VCaP (cell line): ENCODE measurements at regions not wholly inside any gene's neighbourhood (a gene's known extent, or its start where the extent isn't known, plus 50 kb on each side); places are given as distances from the start of the nearest gene placed in this dataset.

Experiments used
- H3K27ac ChIP-seq: fragments of 450-650 bp; 2 replicates; pipeline ENCODE4 v1.5.1; 2017
- TF ChIP-seq, protein P1 (sequence below): fragments of 450-650 bp; conservative IDR thresholded peaks from 2 replicates; pipeline ENCODE4 v1.5.1; 2017; ENCODE audit warnings: mild to moderate bottlenecking, moderate library complexity

DNA sequence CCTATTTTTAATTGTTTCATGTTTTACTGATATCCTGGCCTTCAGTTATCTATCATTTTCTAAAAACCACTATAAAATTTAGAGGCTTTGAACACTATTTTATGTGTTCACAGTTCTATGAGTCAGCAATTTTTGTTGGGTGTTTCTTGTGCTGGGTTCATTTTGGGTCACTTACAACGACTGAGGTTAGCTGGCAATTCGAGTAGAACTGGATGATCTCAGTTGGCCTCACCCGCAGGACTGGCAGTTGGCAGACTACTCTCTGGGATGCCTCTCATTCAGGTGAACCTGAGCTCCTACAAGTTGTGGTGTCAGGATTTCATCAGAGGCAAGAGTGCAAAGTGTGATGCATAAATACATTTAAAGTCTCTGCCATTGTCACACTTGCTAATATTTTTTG, 151.0 kb upstream of the PAPPA start:
- no peak overlapping the region for H3K27ac ChIP-seq
- TF ChIP-seq, protein P1, sequence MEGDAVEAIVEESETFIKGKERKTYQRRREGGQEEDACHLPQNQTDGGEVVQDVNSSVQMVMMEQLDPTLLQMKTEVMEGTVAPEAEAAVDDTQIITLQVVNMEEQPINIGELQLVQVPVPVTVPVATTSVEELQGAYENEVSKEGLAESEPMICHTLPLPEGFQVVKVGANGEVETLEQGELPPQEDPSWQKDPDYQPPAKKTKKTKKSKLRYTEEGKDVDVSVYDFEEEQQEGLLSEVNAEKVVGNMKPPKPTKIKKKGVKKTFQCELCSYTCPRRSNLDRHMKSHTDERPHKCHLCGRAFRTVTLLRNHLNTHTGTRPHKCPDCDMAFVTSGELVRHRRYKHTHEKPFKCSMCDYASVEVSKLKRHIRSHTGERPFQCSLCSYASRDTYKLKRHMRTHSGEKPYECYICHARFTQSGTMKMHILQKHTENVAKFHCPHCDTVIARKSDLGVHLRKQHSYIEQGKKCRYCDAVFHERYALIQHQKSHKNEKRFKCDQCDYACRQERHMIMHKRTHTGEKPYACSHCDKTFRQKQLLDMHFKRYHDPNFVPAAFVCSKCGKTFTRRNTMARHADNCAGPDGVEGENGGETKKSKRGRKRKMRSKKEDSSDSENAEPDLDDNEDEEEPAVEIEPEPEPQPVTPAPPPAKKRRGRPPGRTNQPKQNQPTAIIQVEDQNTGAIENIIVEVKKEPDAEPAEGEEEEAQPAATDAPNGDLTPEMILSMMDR: no peak

DNA sequence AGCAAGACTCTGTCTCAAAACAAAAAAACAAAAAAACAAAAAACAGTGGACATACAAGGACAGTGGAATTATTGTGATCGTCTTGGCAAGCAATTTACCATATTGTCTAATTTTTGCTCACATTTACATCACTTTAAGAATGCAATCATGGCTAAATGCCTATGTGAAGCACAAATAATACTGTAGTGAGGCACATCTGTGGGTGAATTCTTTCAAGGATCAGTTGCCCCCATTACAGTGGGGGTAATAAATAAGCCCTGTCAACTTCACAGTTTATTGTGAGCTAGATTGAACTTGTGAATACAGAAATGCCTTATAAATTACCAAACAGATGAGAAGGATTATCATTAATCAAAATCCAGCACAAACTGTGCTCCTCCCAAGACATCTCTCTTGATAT, 150.2 kb upstream of the PAPPA start:
- no peak overlapping the region for H3K27ac ChIP-seq

DNA sequence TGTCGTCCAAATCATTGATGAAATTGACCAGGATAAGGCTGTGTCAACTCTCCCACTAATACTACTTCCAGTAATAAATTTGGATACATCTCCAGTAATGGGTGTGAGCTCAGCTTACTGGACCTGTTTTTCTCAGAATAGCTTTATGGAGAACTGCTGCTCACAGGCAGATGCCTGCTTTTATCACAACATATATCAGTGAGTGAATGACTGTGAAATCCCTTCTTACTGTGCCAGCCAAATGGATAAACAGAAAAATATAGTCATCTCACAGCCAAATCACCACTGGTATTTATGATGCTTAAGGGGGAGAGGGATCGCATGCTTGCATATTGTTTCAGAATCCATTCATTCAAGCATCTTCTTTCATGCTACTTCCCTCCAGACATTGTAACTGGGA, 148.4 kb upstream of the PAPPA start:
- no peak overlapping the region for H3K27ac ChIP-seq
- TF ChIP-seq, protein P1: no peak

More for the DNA sequence above, 150.2 kb upstream of the PAPPA start:
- TF ChIP-seq, protein P1: no peak

DNA sequence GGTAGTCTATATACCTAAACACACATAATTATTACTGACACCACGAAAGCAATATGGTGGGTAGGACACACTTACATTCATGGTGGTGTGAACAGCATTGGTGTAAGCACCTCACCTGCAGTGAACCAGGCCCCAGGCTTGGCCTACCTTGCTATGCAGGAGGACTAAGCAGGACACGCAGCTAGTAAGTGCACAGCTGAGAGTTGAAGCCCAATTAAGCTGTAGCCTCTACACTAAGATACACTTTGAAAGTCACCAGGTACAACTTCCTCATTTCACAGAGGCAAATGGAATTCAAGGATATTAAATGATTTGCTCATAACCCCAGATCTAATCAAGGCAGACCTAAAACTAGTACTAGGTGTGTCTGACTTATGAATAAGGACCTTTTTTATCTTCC, 145.8 kb upstream of the PAPPA start:
- TF ChIP-seq, protein P1: no peak
- H3K27ac ChIP-seq: no peak overlapping the region

DNA sequence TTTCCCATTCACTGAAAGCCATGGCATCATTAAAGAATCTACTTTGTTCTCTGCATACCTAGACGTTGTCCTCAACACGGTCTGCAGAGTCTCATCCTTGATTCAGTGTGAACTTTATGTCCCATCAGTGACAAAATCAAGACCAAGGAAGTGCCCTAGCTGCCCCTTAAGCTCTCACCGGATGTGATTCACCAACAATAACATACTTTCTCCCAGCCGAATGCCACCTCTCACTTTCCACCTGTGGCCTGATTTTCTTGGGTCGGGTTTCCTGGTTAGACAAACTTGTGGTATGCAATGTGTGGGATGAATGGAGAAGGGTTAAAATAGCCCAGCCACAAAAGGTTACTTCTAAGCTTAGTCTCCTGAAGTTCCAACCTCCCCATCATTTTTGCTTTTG, 145.3 kb upstream of the PAPPA start:
- TF ChIP-seq, protein P1: no peak
- H3K27ac ChIP-seq: no peak overlapping the region

DNA sequence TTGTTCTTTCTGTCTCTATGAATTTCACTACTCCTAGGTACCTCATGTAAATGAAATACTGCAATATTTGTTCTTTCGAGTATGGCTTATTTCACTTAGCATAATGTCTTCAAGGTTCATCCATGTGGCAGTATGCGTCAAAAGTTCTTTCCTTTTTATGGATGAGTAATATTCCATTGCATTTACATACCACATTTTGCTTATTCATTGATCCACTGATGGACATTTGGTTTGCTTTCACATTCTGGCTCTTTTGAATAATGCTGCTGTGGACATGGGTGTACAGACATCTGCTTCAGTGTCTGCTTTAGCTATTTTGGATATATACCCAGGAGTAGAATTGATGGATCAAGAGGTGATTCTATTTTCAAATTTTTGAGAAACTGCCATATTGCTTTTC, 144.2 kb upstream of the PAPPA start:
- TF ChIP-seq, protein P1: no peak
- H3K27ac ChIP-seq: no peak overlapping the region

DNA sequence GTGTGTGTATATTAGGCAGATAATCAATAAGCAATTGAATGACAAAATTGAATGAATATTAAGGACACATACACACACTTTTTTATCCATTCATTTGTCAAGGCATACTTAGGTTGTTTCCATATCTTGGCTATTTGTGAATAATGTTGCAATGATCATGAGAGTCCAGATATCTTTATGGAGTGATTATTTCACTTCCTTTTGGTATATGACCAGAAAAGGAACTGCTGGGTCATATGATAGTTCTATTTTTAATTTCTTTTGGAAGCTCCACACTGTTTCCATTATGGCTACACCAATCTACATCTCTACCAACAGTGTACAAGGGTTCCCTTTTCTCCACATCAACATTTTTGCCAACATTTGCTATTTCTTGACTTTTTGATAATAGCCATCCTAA, 137.7 kb upstream of the PAPPA start:
- TF ChIP-seq, protein P1: no peak
- H3K27ac ChIP-seq: no peak overlapping the region

DNA sequence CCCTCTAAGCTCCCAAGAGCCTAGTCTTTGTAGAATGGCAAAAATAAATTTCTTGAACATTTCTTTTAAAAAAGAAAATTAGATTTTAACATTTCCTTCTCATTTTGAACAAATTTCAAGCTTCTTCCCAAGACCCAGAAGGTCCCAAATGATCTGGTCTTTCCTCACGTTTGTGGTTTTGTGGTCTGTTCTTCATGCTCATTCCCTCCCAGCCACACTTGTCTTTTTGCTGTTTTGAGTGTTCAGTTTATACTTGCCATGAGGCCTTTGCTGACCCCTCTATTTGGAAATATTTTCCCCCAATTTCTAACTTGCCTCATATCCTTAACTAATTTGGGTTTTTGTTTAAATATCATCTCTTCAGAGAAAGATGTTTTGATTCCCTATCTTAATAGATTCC, 133.4 kb upstream of the PAPPA start:
- H3K27ac ChIP-seq: no peak overlapping the region
- TF ChIP-seq, protein P1: no peak
